SK-N-SH (cell line): ENCODE measurements at regions not wholly inside any gene's neighbourhood (a gene's known extent, or its start where the extent isn't known, plus 50 kb on each side); places are given as distances from the start of the nearest gene placed in this dataset.

ENCODE experiments used
- CTCF ChIA-PET: fragments of 300-600, 350-600 bp; formaldehyde crosslinking; extraction: SDS; loops from one replicate; lab custom pipeline; 2021; lab: Yijun Ruan, JAX
- POLR2A ChIA-PET: fragments of 350-600 bp; sonication (Branson Sonifier 250); formaldehyde crosslinking; extraction: SDS; loops from one replicate; lab custom pipeline; 2020; ENCODE audit warnings: antibody characterized with exemption, inconsistent platforms; lab: Yijun Ruan, JAX
- DNase-seq: peaks from one replicate; pipeline ENCODE4 v3.0.0; 2012
- H2AFZ ChIP-seq: fragments of 200-600 bp; sonication (generic); 2 replicates; pipeline ENCODE4 v1.8.1; 2016; ENCODE audit warnings: antibody characterized with exemption, mild to moderate bottlenecking, low read depth
- H3F3A ChIP-seq: fragments of 200-600 bp; sonication (generic); replicated peaks from 2 replicates; pipeline ENCODE3; 2016; ENCODE audit warnings: antibody characterized with exemption, mild to moderate bottlenecking; ENCODE audit not compliant: insufficient read depth
- H3K27ac ChIP-seq, 2 experiments: fragments of 200-500 bp in 1 of 2; fragments of 200-600 bp in 1 of 2; sonication (Bioruptor generic) in 1 of 2; sonication (generic), shearing (Covaris generic) in 1 of 2; 2 replicates each; pipeline versions ENCODE4 v1.5.1 to v1.6.1; 2014 to 2016; ENCODE audit warnings: low read depth in 2 of 2, inconsistent platforms in 1 of 2, low read length in 1 of 2, mild to moderate bottlenecking in 1 of 2, mixed read lengths in 1 of 2
- H3K27me3 ChIP-seq: fragments of 200-600 bp; sonication (generic), shearing (Covaris generic); 2 replicates; pipeline ENCODE4 v1.6.1; 2016; ENCODE audit warnings: mixed run types; ENCODE audit not compliant: insufficient read depth
- H3K36me3 ChIP-seq, 2 experiments: fragments of 200-500 bp in 1 of 2; fragments of 200-600 bp in 1 of 2; sonication (Bioruptor generic) in 1 of 2; sonication (generic) in 1 of 2; replicated peaks in 1 of 2; 2 replicates each; pipeline versions ENCODE3 to v1.5.1; 2014 to 2016; ENCODE audit warnings: low read length in 1 of 2, mild to moderate bottlenecking in 1 of 2; ENCODE audit not compliant: insufficient read depth in 2 of 2, control insufficient read depth in 1 of 2
- H3K4me1 ChIP-seq, 2 experiments: fragments of 200-500 bp in 1 of 2; fragments of 200-600 bp in 1 of 2; sonication (Bioruptor generic) in 1 of 2; sonication (generic), shearing (Covaris generic) in 1 of 2; 2 replicates each; pipeline versions ENCODE4 v1.5.1 to v1.6.1; 2014 to 2016; ENCODE audit warnings: low read depth in 1 of 2, low read length in 1 of 2, mixed run types in 1 of 2; ENCODE audit not compliant: insufficient read depth in 2 of 2, control insufficient read depth in 1 of 2
- H3K4me2 ChIP-seq: fragments of 200-600 bp; sonication (generic), shearing (Covaris generic); 2 replicates; pipeline ENCODE4 v1.6.1; 2017; ENCODE audit warnings: mixed run types
- H3K4me3 ChIP-seq, 2 experiments: fragments of 200-500 bp in 1 of 2; fragments of 200-600 bp in 1 of 2; sonication (Bioruptor generic) in 1 of 2; sonication (generic), shearing (Covaris generic) in 1 of 2; 2 replicates each; pipeline versions ENCODE4 v1.5.1 to v1.8.1; 2014 to 2016; ENCODE audit warnings: low read depth in 2 of 2, inconsistent platforms in 1 of 2, low read length in 1 of 2, mild to moderate bottlenecking in 1 of 2, mixed read lengths in 1 of 2, moderate library complexity in 1 of 2
- H3K79me2 ChIP-seq: fragments of 200-600 bp; sonication (generic); 2 replicates; pipeline ENCODE4 v1.8.1; 2017; ENCODE audit warnings: mild to moderate bottlenecking; ENCODE audit not compliant: insufficient read depth
- H3K9ac ChIP-seq: fragments of 200-600 bp; sonication (generic); 2 replicates; pipeline ENCODE4 v1.6.1; 2017; ENCODE audit warnings: mixed run types
- H3K9me2 ChIP-seq: fragments of 200-600 bp; sonication (generic); 2 replicates; pipeline ENCODE4 v1.6.1; 2017; ENCODE audit warnings: mixed run types
- H3K9me3 ChIP-seq: fragments of 200-600 bp; sonication (generic); 2 replicates; pipeline ENCODE4 v1.6.1; 2017; ENCODE audit warnings: mixed run types, mild to moderate bottlenecking, moderate library complexity
- H4K20me1 ChIP-seq: fragments of 200-600 bp; sonication (generic); 2 replicates; pipeline ENCODE4 v1.6.1; 2017; ENCODE audit warnings: mild to moderate bottlenecking, mixed run types; ENCODE audit not compliant: insufficient read depth
- CTCF ChIP-seq: fragments of 200-600 bp; sonication (generic); IDR thresholded peaks from 2 replicates; pipeline ENCODE4 v1.6.1; 2017; ENCODE audit warnings: antibody characterized with exemption, mild to moderate bottlenecking, moderate library complexity
- JUND ChIP-seq: IDR thresholded peaks from 2 replicates; pipeline ENCODE4 v1.4.0; 2012
- MAX ChIP-seq: IDR thresholded peaks from 2 replicates; pipeline ENCODE4 v1.4.0; 2012; ENCODE audit warnings: low read depth
- MEF2A ChIP-seq: IDR thresholded peaks from 2 replicates; pipeline ENCODE4 v1.4.0; 2012; ENCODE audit warnings: low read depth, borderline replicate concordance
- NRF1 ChIP-seq: IDR thresholded peaks from 2 replicates; pipeline ENCODE4 v1.6.1; 2012; ENCODE audit warnings: low read depth, mild to moderate bottlenecking, low read length
- RCOR1 ChIP-seq: fragments of 150-350 bp; IDR thresholded peaks from 2 replicates; pipeline ENCODE4 v1.6.1; 2017; ENCODE audit warnings: antibody characterized with exemption, low read length
- REST ChIP-seq: IDR thresholded peaks from 2 replicates; pipeline ENCODE4 v1.6.1; 2012; ENCODE audit warnings: mild to moderate bottlenecking, low read depth, low read length, moderate library complexity
- RFX5 ChIP-seq: IDR thresholded peaks from 2 replicates; pipeline ENCODE4 v1.6.1; 2012; ENCODE audit warnings: mild to moderate bottlenecking, improper control_type of control experiment, low read length
- RXRA ChIP-seq: IDR thresholded peaks from 2 replicates; pipeline ENCODE4 v1.4.0; 2012; ENCODE audit warnings: low read depth, mild to moderate bottlenecking, borderline replicate concordance
- SIN3A ChIP-seq: IDR thresholded peaks from 2 replicates; pipeline ENCODE4 v1.6.1; 2012; ENCODE audit warnings: low read depth, mild to moderate bottlenecking, low read length, moderate library complexity, borderline replicate concordance
- SMC3 ChIP-seq: IDR thresholded peaks from 2 replicates; pipeline ENCODE4 v1.6.1; 2012; ENCODE audit warnings: low read depth, low read length, improper control_type of control experiment
- TAF1 ChIP-seq: IDR thresholded peaks from 2 replicates; pipeline ENCODE4 v1.6.1; 2012; ENCODE audit warnings: low read depth, mild to moderate bottlenecking, low read length, moderate library complexity, borderline replicate concordance
- TEAD4 ChIP-seq: IDR thresholded peaks from 2 replicates; pipeline ENCODE4 v1.4.0; 2012; ENCODE audit warnings: mild to moderate bottlenecking, borderline replicate concordance; ENCODE audit not compliant: insufficient read depth
- USF1 ChIP-seq: IDR thresholded peaks from 2 replicates; pipeline ENCODE4 v1.4.0; 2012; ENCODE audit warnings: low read depth, borderline replicate concordance
- YY1 ChIP-seq: IDR thresholded peaks from 2 replicates; pipeline ENCODE4 v1.4.0; 2012; ENCODE audit warnings: low read depth, mild to moderate bottlenecking
- WGBS: methylation state at CpG from one replicate; pipeline ENCODE4 v1.1.6; 2017; ENCODE audit warnings: low lambda C conversion rate; 5-methylcytosine and 5-hydroxymethylcytosine counted together

- TF ChIP-seq RFX5 = no peak
- no peak for TF ChIP-seq YY1
- no peak for TF ChIP-seq USF1
- TF ChIP-seq CTCF = no peak
These were observed 52.1 kb upstream of the KCNE2 start (continued) for GRCh38 chr21:34311561-34312330.

- Histone ChIP-seq H3K4me2 (0 out of 2 replicates have a peak overlapping the region, but pooled peaks have one; percentile 25), H3K9me2 (no peaks in the 10 kb centered on the region), H2AFZ (0 out of 2 replicates have a peak overlapping the region, but pooled peaks have one; percentile 71), H3K27me3 (0 out of 2 replicates have a peak, but pooled peaks cover 8% of the 10 kb centered on the region), H3K4me1 (no peaks in the 10 kb centered on the region), H3K27ac (no peak overlapping the region), H3K79me2 (no peaks in the 10 kb centered on the region), H3K9me3 (no peaks in the 10 kb centered on the region), H3K36me3 (no peaks in the 10 kb centered on the region), H3K4me3 (no peak overlapping the region), H3F3A (no peaks in the 10 kb centered on the region), H4K20me1 (no peaks in the 10 kb centered on the region), H3K9ac (no peak overlapping the region)
- 0% methylated on average over 1 of the region's 1 CpG for WGBS
- ChIA-PET POLR2A (no interaction called here), CTCF (interaction anchor here (1.3 kb wide), 1 partner anchor 389 kb away, joined by 3 read pairs; no protein-coding TSS in a partner anchor)
- TF ChIP-seq NRF1 (no peak), REST (no peak), RXRA (no peak), JUND (no peak), TAF1 (no peak), MEF2A (no peak), SIN3A (no peak), TEAD4 (no peak), YY1 (no peak), MAX (no peak), RFX5 (no peak), RCOR1 (no peak), SMC3 (no peak)
- DNase-seq = no peak
These were observed 50.7 kb upstream of the KCNE2 start for GRCh38 chr21:34313116-34313515.
